ENCODE measurements at regions not wholly inside any gene's neighbourhood (a gene's known extent, or its start where the extent isn't known, plus 50 kb on each side); places are given as distances from the start of the nearest gene placed in this dataset.

DNA sequence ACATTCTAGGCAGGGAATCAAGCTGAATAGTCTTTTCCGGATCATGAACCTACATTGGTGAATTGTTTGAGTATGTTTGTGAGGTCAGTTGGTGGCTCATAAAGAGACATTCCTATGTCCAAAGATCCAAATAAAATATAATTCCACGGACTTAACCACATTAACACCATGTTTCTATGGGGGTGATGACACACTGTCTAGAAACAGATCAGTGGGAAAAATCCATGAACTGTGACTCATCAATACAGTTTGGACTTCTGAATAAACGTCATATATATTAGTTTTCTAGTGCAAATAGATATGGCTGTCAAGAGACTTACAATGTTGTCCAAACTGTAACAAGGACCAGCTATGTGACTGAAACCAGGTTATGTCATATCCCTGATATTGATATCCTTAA, 509.9 kb upstream of the TYRP1 start:
- Histone ChIP-seq H3K9me3 (no peaks in the 10 kb centered on the region), H3K4me3 (no peak overlapping the region), H3K36me3 (no peaks in the 10 kb centered on the region), H3K4me1 (no peaks in the 10 kb centered on the region), H3K27me3 (no peaks in the 10 kb centered on the region), H3K27ac (no peak overlapping the region)
- WGBS, 2 donors (ENCODE audit: low coverage in 1 of 2), result 56 to 61% methylated on average over 3 of the region's 3 CpGs
- intact Hi-C loops (cut with DNase I; ENCODE audit: low total_unique reads), result no loop called here
- TF ChIP-seq POLR2AphosphoS5 (IDR thresholded peaks at IDR 0.05) (no peak), EP300 (IDR thresholded peaks at IDR 0.05; ENCODE audit: low read depth) (no peak), POLR2A (IDR thresholded peaks at IDR 0.05) (no peak)
- TF ChIP-seq, protein P1, sequence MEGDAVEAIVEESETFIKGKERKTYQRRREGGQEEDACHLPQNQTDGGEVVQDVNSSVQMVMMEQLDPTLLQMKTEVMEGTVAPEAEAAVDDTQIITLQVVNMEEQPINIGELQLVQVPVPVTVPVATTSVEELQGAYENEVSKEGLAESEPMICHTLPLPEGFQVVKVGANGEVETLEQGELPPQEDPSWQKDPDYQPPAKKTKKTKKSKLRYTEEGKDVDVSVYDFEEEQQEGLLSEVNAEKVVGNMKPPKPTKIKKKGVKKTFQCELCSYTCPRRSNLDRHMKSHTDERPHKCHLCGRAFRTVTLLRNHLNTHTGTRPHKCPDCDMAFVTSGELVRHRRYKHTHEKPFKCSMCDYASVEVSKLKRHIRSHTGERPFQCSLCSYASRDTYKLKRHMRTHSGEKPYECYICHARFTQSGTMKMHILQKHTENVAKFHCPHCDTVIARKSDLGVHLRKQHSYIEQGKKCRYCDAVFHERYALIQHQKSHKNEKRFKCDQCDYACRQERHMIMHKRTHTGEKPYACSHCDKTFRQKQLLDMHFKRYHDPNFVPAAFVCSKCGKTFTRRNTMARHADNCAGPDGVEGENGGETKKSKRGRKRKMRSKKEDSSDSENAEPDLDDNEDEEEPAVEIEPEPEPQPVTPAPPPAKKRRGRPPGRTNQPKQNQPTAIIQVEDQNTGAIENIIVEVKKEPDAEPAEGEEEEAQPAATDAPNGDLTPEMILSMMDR (IDR thresholded peaks at IDR 0.05), result no peak
- in situ Hi-C loops (cut with MboI; ENCODE audit: low pct_ligation_motif_present in 1 of 4, low pct_unique_long_range_greater_than_20kb in 1 of 4, low sequenced_read_pairs in 3 of 4), result no loop called here
- DNase-seq, result no peak

DNA sequence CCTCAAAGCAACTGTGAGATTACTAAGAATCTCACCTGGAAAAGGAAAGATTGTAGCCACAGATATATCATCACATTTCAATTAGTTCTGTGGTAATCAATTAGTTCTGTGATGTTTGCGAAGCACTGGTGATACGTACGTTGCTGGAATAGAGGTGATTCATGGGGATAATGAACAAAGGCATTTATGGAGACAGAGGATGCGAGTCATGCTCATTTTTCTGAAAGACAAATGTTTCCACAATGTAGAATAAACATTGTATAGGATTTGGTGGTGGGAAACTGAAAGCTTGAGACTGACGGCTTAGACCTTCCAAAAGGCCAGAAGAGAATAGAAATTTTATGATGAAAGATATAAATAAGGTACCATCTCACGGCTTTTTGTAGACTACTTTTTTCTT, 507.3 kb upstream of the TYRP1 start:
- no peak for DNase-seq
- intact Hi-C loops (cut with DNase I; ENCODE audit: low total_unique reads) (no loop called here), in situ Hi-C loops (cut with MboI; ENCODE audit: low pct_ligation_motif_present in 1 of 4, low pct_unique_long_range_greater_than_20kb in 1 of 4, low sequenced_read_pairs in 3 of 4) (no loop called here)
- H3K4me1 ChIP-seq, result no peaks in the 10 kb centered on the region
- no peak overlapping the region for H3K27ac ChIP-seq
- TF ChIP-seq POLR2A (IDR thresholded peaks at IDR 0.05), result no peak
- TF ChIP-seq, protein P1 (IDR thresholded peaks at IDR 0.05), result no peak
- TF ChIP-seq POLR2AphosphoS5 (IDR thresholded peaks at IDR 0.05), result no peak
- TF ChIP-seq EP300 (IDR thresholded peaks at IDR 0.05; ENCODE audit: low read depth), result no peak
- no peak overlapping the region for H3K4me3 ChIP-seq
- 53 to 55% methylated on average over 6 of the region's 6 CpGs for WGBS, 2 donors (ENCODE audit: low coverage in 1 of 2)
- no peaks in the 10 kb centered on the region for H3K9me3 ChIP-seq
- no peaks in the 10 kb centered on the region for H3K27me3 ChIP-seq
- H3K36me3 ChIP-seq, result no peaks in the 10 kb centered on the region

DNA sequence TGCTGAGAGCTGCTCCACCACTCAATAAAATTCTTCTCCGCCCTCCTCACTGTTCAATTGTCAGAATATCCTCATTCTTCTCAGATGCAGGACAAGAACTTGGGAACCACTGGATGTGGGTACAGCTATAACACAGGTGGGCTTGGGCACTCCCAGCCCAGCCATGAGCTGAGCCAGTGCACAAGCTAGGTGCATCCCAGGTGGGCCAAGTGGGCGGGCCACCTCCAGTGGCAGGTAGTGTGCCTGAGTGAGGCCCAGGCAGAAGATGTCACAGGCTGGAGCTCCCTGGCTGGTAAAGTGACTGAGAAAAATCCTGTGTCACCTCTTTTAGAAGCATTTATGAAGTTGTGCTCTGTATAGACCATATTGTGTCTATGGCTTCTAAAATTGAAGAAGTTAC, 501.6 kb upstream of the TYRP1 start:
- no peaks in the 10 kb centered on the region for H3K4me1 ChIP-seq
- no peaks in the 10 kb centered on the region for H3K36me3 ChIP-seq
- H3K9me3 ChIP-seq, result peaks cover 0 to 3% of the 10 kb centered on the region in 2 donors
- intact Hi-C loops (cut with DNase I; ENCODE audit: low total_unique reads), result no loop called here
- TF ChIP-seq EP300 (IDR thresholded peaks at IDR 0.05; ENCODE audit: low read depth) (no peak), POLR2A (IDR thresholded peaks at IDR 0.05) (no peak), POLR2AphosphoS5 (IDR thresholded peaks at IDR 0.05) (no peak)
- TF ChIP-seq, protein P1 (IDR thresholded peaks at IDR 0.05), result no peak
- H3K4me3 ChIP-seq, result no peak overlapping the region
- WGBS, 2 donors (ENCODE audit: low coverage in 1 of 2), result 84% methylated on average over 2 of the region's 2 CpGs; no CpG with 5 or more reads in 1 of the 2 donors
- H3K27ac ChIP-seq, result no peak overlapping the region
- no peaks in the 10 kb centered on the region for H3K27me3 ChIP-seq
- no peak for DNase-seq
- in situ Hi-C loops (cut with MboI; ENCODE audit: low pct_ligation_motif_present in 1 of 4, low pct_unique_long_range_greater_than_20kb in 1 of 4, low sequenced_read_pairs in 3 of 4), result no loop called here

DNA sequence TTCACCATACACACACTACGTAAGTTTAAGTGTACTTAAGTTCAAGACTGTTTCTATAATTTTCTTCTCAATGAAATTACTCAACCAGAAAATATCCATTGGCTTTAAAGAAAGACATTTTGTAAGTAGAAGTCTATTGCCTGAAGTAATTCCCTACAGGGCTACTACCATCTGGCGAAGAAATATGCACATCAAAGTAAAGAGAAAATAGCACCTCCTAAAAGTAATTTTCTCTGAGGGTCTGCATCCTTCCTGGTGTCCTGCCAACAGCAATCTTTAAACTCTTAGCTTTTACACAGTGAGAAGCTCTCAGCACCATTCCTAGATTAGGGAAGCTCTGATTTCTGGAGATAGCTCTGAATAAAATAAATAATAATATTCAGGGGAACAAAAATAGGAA, 498.5 kb upstream of the TYRP1 start:
- no peaks in the 10 kb centered on the region for H3K4me1 ChIP-seq
- intact Hi-C loops (cut with DNase I; ENCODE audit: low total_unique reads), result no loop called here
- H3K27ac ChIP-seq, result no peak overlapping the region
- 83 to 88% methylated on average over 2 of the region's 2 CpGs for WGBS, 2 donors (ENCODE audit: low coverage in 1 of 2)
- TF ChIP-seq POLR2AphosphoS5 (IDR thresholded peaks at IDR 0.05), result no peak
- TF ChIP-seq EP300 (IDR thresholded peaks at IDR 0.05; ENCODE audit: low read depth), result no peak
- no peak for TF ChIP-seq POLR2A (IDR thresholded peaks at IDR 0.05)
- TF ChIP-seq, protein P1 (IDR thresholded peaks at IDR 0.05), result no peak
- H3K4me3 ChIP-seq, result no peak overlapping the region
- in situ Hi-C loops (cut with MboI; ENCODE audit: low pct_ligation_motif_present in 1 of 4, low pct_unique_long_range_greater_than_20kb in 1 of 4, low sequenced_read_pairs in 3 of 4), result no loop called here
- H3K36me3 ChIP-seq, result no peaks in the 10 kb centered on the region
- DNase-seq, result no peak
- H3K9me3 ChIP-seq, result peaks cover 0 to 3% of the 10 kb centered on the region in 2 donors
- H3K27me3 ChIP-seq, result no peaks in the 10 kb centered on the region

Data from transverse colon (tissue), 4 donors.